OCI-LY3 (cell line): ENCODE measurements at regions not wholly inside any gene's neighbourhood (a gene's known extent, or its start where the extent isn't known, plus 50 kb on each side); places are given as distances from the start of the nearest gene placed in this dataset.
"Not testable (repeated sequence)": the region's sequence is repeated elsewhere in the genome, so short reads cannot be mapped to it uniquely, and the experiment has no call there.

Experiments used
- CTCF ChIP-seq: fragments of 200-600, 300-600 bp; sonication (generic); IDR thresholded peaks from 2 replicates; pipeline ENCODE4 v1.5.1; 2014; ENCODE audit warnings: antibody characterized with exemption, low read length, low read depth
- EZH2phosphoT487 ChIP-seq: fragments of 200-600 bp; shearing (Covaris generic); IDR thresholded peaks from 2 replicates; pipeline ENCODE4 v1.6.1; 2018; ENCODE audit warnings: antibody characterized with exemption, mixed run types, low read depth

GRCh38 chr4:181811550-181811949 lies 431.7 kb upstream of the TENM3 start:
- not testable (repeated sequence) for TF ChIP-seq CTCF, EZH2phosphoT487
